BJ (cell line): ENCODE measurements at regions not wholly inside any gene's neighbourhood (a gene's known extent, or its start where the extent isn't known, plus 50 kb on each side); places are given as distances from the start of the nearest gene placed in this dataset.

Experiments used
- CTCF ChIA-PET: fragments of 350-600 bp; formaldehyde crosslinking; extraction: SDS; loops from one replicate; lab custom pipeline; 2021; ENCODE audit warnings: antibody characterized with exemption, inconsistent platforms; lab: Yijun Ruan, JAX
- POLR2A ChIA-PET: fragments of 300-600 bp; sonication (Branson Sonifier 250); formaldehyde crosslinking; extraction: SDS; loops from one replicate; lab custom pipeline; 2021; ENCODE audit warnings: antibody characterized with exemption; lab: Charles Lee
- DNase-seq: peaks from one replicate; pipeline ENCODE4 v3.0.0-alpha.2; 2011; ENCODE audit warnings: low read depth
- H3K27me3 ChIP-seq: 2 replicates; pipeline ENCODE4 v1.6.0; 2011; ENCODE audit warnings: low read length; ENCODE audit not compliant: control insufficient read depth, insufficient read depth
- H3K36me3 ChIP-seq: 2 replicates; pipeline ENCODE4 v1.5.1; 2011; ENCODE audit warnings: low read length; ENCODE audit not compliant: control insufficient read depth, insufficient read depth
- H3K4me3 ChIP-seq: 2 replicates; pipeline ENCODE4 v1.5.1; 2011; ENCODE audit warnings: low read depth, mild to moderate bottlenecking, control low read depth, low read length
- CTCF ChIP-seq: IDR thresholded peaks from 2 replicates; pipeline ENCODE4 v1.5.1; 2011; ENCODE audit warnings: low read depth, mild to moderate bottlenecking, control low read depth, inconsistent platforms, low read length, moderate library complexity; ENCODE audit not compliant: insufficient read depth

- TF ChIP-seq CTCF, result no peak
- no peak overlapping the region for H3K4me3 ChIP-seq
- CTCF ChIA-PET, result interaction anchor here (1.0 to 1.1 kb wide), 2 partner anchors 160 to 319 kb away, joined by 3 to 4 read pairs; no protein-coding TSS in a partner anchor
- no peak for DNase-seq
- POLR2A ChIA-PET, result interaction anchor here (0.5 kb wide), 1 partner anchor 368 kb away, joined by 3 read pairs; no protein-coding TSS in a partner anchor
- no peaks in the 10 kb centered on the region for H3K36me3 ChIP-seq
- H3K27me3 ChIP-seq, result no peaks in the 10 kb centered on the region
Observed at GRCh38 chr15:66938114-66938830, 127.1 kb upstream of the SMAD3 start.

GRCh38 chr15:66939016-66939415 is 126.4 kb upstream of the SMAD3 start:
- no peak for TF ChIP-seq CTCF
- POLR2A ChIA-PET, result no interaction called here
- DNase-seq, result no peak
- H3K36me3 ChIP-seq, result no peaks in the 10 kb centered on the region
- CTCF ChIA-PET, result interaction anchor here (0.5 to 1.1 kb wide), 2 partner anchors 98 to 320 kb away, joined by 3 read pairs; no protein-coding TSS in a partner anchor
- H3K4me3 ChIP-seq, result no peak overlapping the region
- H3K27me3 ChIP-seq, result no peaks in the 10 kb centered on the region

- Histone ChIP-seq H3K4me3 (no peak overlapping the region), H3K27me3 (no peaks in the 10 kb centered on the region), H3K36me3 (no peaks in the 10 kb centered on the region)
- ChIA-PET CTCF (interaction anchor here (0.5 to 1.3 kb wide), 4 partner anchors 36 to 320 kb away, joined by 3 to 4 read pairs (median 4); no protein-coding TSS in a partner anchor), POLR2A (no interaction called here)
- DNase-seq, result no peak
- TF ChIP-seq CTCF, result no peak
Observed at GRCh38 chr15:66939451-66940023, 125.9 kb upstream of the SMAD3 start.

GRCh38 chr15:66940368-66940767 is 125.0 kb upstream of the SMAD3 start:
- no peak for TF ChIP-seq CTCF
- Histone ChIP-seq H3K36me3 (no peaks in the 10 kb centered on the region), H3K4me3 (no peak overlapping the region), H3K27me3 (no peaks in the 10 kb centered on the region)
- ChIA-PET POLR2A (no interaction called here), CTCF (interaction anchor here (1.0 to 1.3 kb wide), 2 partner anchors 37 to 89 kb away, joined by 4 read pairs; no protein-coding TSS in a partner anchor)
- DNase-seq, result no peak

GRCh38 chr15:66941108-66941711 is 124.2 kb upstream of the SMAD3 start:
- POLR2A ChIA-PET, result no interaction called here

More at GRCh38 chr15:66941108-66941711, 124.2 kb upstream of the SMAD3 start:
- no peak for DNase-seq
- Histone ChIP-seq H3K27me3 (no peaks in the 10 kb centered on the region), H3K4me3 (no peak overlapping the region), H3K36me3 (no peaks in the 10 kb centered on the region)
- CTCF ChIA-PET, result interaction anchor here (1.3 to 1.9 kb wide), 2 partner anchors 9 to 90 kb away, joined by 4 to 5 read pairs; no protein-coding TSS in a partner anchor
- no peak for TF ChIP-seq CTCF
